GM12872 (cell line): ENCODE measurements at regions not wholly inside any gene's neighbourhood (a gene's known extent, or its start where the extent isn't known, plus 50 kb on each side); places are given as distances from the start of the nearest gene placed in this dataset.

Source experiments
- CTCF ChIP-seq: IDR thresholded peaks from 3 replicates; pipeline ENCODE4 v1.5.1; 2011; ENCODE audit warnings: low read depth, mild to moderate bottlenecking, low read length, moderate library complexity; ENCODE audit not compliant: insufficient read depth

GRCh38 chr5:88405783-88406182 is 137.1 kb upstream of the TMEM161B start:
- TF ChIP-seq CTCF, result no peak

- TF ChIP-seq CTCF, result no peak
Measured at GRCh38 chr5:88404405-88404804, 135.8 kb upstream of the TMEM161B start.

GRCh38 chr5:88401686-88402085 is 133.0 kb upstream of the TMEM161B start:
- TF ChIP-seq CTCF, result no peak

GRCh38 chr5:88401228-88401627 is 132.6 kb upstream of the TMEM161B start:
- TF ChIP-seq CTCF, result no peak

GRCh38 chr5:88399561-88399960 is 130.9 kb upstream of the TMEM161B start:
- no peak for TF ChIP-seq CTCF

GRCh38 chr5:88398316-88398715 is 129.7 kb upstream of the TMEM161B start:
- TF ChIP-seq CTCF, result no peak

- no peak for TF ChIP-seq CTCF
Measured at GRCh38 chr5:88396751-88397281, 128.2 kb upstream of the TMEM161B start.
